ENCODE measurements at regions not wholly inside any gene's neighbourhood (a gene's known extent, or its start where the extent isn't known, plus 50 kb on each side); places are given as distances from the start of the nearest gene placed in this dataset.

GRCh38 chr11:25910086-25910485 is 421.8 kb upstream of the ANO3 start:
- ATAC-seq, result no peak
- Mint-ChIP-seq H3K27ac (no peak overlapping the region), H3K36me3 (no peaks in the 10 kb centered on the region), H3K9me3 (peaks cover 11 to 15% of the 10 kb centered on the region in 2 donors)
- DNase-seq (ENCODE audit: low spot score in 2 of 2), result no peak

DNA sequence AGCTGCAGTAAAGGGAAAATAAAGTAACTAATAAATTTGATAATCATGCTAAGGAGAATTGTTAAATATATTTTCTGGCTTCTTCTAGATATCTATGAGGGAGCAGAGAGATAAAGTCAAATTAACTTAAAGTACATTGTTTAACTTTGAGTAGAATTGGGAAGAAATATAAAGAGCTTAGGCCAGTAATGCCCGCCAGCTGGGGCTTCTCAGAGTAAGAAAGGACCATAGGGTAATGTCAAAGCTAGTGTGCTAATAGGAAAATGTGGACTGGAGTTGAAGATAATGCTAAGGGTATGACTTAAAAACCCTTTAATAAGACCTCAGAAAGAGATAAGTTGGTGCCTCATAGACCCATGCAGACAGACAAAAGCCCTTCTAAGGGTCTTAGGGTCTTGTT is 411.6 kb upstream of the ANO3 start:
- Mint-ChIP-seq H3K36me3 (peaks cover 0 to 4% of the 10 kb centered on the region in 2 donors), H3K27ac (no peak overlapping the region), H3K9me3 (peaks cover 28 to 33% of the 10 kb centered on the region in 2 donors)
- no peak for ATAC-seq
- no peak for DNase-seq (ENCODE audit: low spot score in 2 of 2)

DNA sequence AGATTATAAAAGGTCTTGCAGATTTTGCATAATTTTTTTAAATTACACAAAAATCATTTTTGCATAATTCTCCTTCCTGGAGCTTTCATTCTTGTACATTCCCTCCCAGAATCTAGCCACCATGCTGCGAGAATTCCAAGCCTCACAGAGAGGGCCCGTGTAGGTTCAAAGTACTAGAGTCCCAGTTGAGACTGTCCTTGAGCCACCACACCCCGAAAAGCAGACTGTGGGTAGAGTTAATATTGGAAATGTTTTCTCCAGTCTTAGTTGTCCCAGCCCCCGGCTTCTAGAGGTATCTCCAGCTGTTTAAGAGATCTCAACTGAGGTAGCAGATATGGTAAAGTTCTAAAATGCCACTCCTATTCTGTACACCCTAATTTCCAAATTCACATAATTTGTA is 407.3 kb upstream of the ANO3 start:
- Mint-ChIP-seq H3K36me3 (peaks cover 0 to 4% of the 10 kb centered on the region in 2 donors), H3K9me3 (peaks cover 20 to 23% of the 10 kb centered on the region in 2 donors), H3K27ac (no peak overlapping the region)
- no peak for ATAC-seq
- no peak for DNase-seq (ENCODE audit: low spot score in 2 of 2)

- Mint-ChIP-seq H3K9me3 (peaks cover 15 to 23% of the 10 kb centered on the region in 2 donors), H3K27ac (no peak overlapping the region), H3K36me3 (peaks cover 0 to 4% of the 10 kb centered on the region in 2 donors)
- DNase-seq (ENCODE audit: low spot score in 2 of 2) (no peak), ATAC-seq (no peak)
Observed at GRCh38 chr11:25925359-25925758, 406.6 kb upstream of the ANO3 start.

DNA sequence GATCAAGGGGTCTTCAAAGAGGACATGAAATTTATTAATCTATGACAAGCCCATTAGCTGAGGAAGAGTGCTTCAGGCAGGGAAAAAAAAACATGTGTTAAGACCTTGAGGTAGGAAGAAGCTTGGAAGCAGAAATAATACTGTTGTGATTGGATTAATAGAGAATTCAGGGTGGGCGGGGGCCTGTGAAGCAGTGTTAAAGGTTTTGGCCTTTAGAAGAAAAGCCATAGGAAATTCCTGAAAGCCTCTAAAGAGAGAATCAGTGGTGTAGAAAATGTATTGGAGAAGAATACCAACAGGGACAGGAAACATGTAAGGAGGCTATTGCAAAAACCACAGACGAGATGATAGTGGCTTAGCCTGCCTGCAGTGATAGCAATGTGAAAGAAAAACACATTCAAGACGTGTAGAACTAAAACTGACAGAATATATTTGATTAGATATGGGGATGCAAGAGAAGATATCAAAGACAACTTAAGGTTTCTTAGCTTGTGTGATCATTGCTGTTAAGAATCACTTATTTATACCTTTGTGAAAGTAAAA is 404.4 kb upstream of the ANO3 start:
- Mint-ChIP-seq H3K36me3 (no peaks in the 10 kb centered on the region), H3K27ac (no peak overlapping the region), H3K9me3 (peaks cover 17 to 20% of the 10 kb centered on the region in 2 donors)
- ATAC-seq (no peak), DNase-seq (ENCODE audit: low spot score in 2 of 2) (no peak)

DNA sequence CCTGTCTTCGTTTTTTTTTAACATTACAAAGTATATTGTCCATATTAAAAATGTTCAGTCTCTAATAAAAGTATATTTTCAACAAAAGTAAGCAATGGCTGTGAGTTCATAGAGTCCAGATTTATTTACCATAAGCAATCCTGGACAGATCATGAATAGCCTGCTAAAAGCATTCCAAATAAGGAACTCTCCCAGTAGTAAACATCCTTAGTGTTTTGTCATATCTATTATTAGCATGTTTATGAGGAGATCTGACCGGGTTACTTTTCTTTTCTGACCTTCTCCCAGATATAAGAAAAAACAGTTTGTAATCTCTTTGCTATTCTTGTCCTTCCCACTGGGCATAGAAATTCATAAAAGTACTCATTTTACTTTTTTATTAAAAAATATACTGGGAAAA is 403.9 kb upstream of the ANO3 start:
- ATAC-seq, result no peak
- Mint-ChIP-seq H3K9me3 (peaks cover 16 to 18% of the 10 kb centered on the region in 2 donors), H3K36me3 (no peaks in the 10 kb centered on the region), H3K27ac (no peak overlapping the region)
- no peak for DNase-seq (ENCODE audit: low spot score in 2 of 2)

- H3K9me3 Mint-ChIP-seq, result peaks cover 10 to 17% of the 10 kb centered on the region in 2 donors
- H3K27ac Mint-ChIP-seq, result no peak overlapping the region
- DNase-seq (ENCODE audit: low spot score in 2 of 2) (no peak), ATAC-seq (no peak)
- H3K36me3 Mint-ChIP-seq, result no peaks in the 10 kb centered on the region
Observed at GRCh38 chr11:25938952-25939351, 393.0 kb upstream of the ANO3 start.

DNA sequence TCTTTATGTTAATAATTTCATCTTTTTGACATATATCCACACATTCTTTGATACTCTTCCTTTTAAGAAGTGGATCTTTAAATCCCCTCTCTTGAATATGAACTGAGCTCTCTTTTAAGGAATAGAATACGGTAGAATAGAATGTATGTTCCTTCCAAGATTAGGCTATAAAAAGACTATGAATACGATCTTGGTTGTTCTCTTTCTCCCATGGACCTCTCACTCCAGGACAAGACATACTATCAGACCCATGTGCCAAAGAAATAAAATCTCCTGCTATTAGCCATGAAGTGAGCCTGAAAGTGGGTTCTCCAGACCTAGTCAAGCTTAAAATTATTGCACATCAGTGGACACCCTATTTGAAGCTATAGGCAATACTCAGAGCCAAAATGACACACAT is 392.2 kb upstream of the ANO3 start:
- H3K36me3 Mint-ChIP-seq, result no peaks in the 10 kb centered on the region
- no peak for ATAC-seq
- H3K27ac Mint-ChIP-seq, result no peak overlapping the region
- peaks cover 10 to 17% of the 10 kb centered on the region in 2 donors for H3K9me3 Mint-ChIP-seq
- DNase-seq (ENCODE audit: low spot score in 2 of 2), result no peak

DNA sequence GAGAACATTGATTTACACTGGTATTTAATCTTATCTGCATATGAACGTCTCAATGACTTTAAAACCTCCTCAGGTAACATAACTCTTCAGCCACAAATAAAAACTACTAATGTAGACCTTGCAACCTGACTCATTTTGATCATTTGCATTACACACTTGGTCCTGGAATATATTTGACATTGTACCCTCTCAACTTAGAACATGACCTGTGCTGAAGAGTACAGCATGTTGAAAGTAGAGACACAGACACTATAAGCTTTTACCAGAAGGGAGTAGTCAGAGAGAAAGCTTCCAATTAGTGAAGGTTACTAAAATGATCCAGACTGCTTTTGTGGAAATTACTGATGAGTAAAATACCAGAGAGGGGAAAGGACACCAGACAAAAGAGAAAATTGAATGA is 390.6 kb upstream of the ANO3 start:
- no peak overlapping the region for H3K27ac Mint-ChIP-seq
- no peaks in the 10 kb centered on the region for H3K36me3 Mint-ChIP-seq
- peaks cover 16 to 19% of the 10 kb centered on the region in 2 donors for H3K9me3 Mint-ChIP-seq
- DNase-seq (ENCODE audit: low spot score in 2 of 2) (no peak), ATAC-seq (no peak)

- peaks cover 21 to 22% of the 10 kb centered on the region in 2 donors for H3K9me3 Mint-ChIP-seq
- no peaks in the 10 kb centered on the region for H3K36me3 Mint-ChIP-seq
- no peak for DNase-seq (ENCODE audit: low spot score in 2 of 2)
- ATAC-seq, result no peak
- H3K27ac Mint-ChIP-seq, result no peak overlapping the region
Observed at GRCh38 chr11:25943031-25943430, 388.9 kb upstream of the ANO3 start.

GRCh38 chr11:25943777-25944661 is 387.9 kb upstream of the ANO3 start:
- ATAC-seq (no peak), DNase-seq (ENCODE audit: low spot score in 2 of 2) (no peak)
- Mint-ChIP-seq H3K9me3 (peaks cover 20 to 22% of the 10 kb centered on the region in 2 donors), H3K36me3 (no peaks in the 10 kb centered on the region), H3K27ac (no peak overlapping the region)

DNA sequence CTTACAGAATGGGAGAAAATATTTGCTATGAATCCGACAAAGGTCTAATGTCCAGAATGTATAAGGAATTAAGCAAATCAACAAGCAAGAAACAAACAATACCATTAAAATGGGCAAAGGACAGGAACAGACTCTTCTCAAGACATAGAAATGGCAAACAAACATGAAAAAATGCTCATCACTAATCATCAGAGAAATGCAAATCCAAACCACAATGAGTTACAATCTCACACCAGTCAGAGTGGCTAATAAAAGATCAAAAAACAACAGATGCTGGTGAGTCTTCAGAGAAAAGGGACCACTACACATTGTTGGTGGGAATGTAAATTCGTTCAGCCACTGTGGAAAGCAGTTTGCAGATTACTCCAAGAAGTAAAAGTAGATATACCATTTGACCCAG is 382.0 kb upstream of the ANO3 start:
- Mint-ChIP-seq H3K36me3 (no peaks in the 10 kb centered on the region), H3K9me3 (peaks cover 26 to 28% of the 10 kb centered on the region in 2 donors), H3K27ac (no peak overlapping the region)
- DNase-seq (ENCODE audit: low spot score in 2 of 2) (no peak), ATAC-seq (no peak)

- no peak for ATAC-seq
- peaks cover 18 to 27% of the 10 kb centered on the region in 2 donors for H3K9me3 Mint-ChIP-seq
- H3K36me3 Mint-ChIP-seq, result no peaks in the 10 kb centered on the region
- no peak overlapping the region for H3K27ac Mint-ChIP-seq
- DNase-seq (ENCODE audit: low spot score in 2 of 2), result no peak
Observed at GRCh38 chr11:25953006-25953405, 378.9 kb upstream of the ANO3 start.

- DNase-seq (ENCODE audit: low spot score in 2 of 2) (no peak), ATAC-seq (no peak)
- Mint-ChIP-seq H3K27ac (no peak overlapping the region), H3K36me3 (no peaks in the 10 kb centered on the region), H3K9me3 (peaks cover 27% of the 10 kb centered on the region in 2 donors)
Observed at GRCh38 chr11:25958045-25958444, 373.9 kb upstream of the ANO3 start.

DNA sequence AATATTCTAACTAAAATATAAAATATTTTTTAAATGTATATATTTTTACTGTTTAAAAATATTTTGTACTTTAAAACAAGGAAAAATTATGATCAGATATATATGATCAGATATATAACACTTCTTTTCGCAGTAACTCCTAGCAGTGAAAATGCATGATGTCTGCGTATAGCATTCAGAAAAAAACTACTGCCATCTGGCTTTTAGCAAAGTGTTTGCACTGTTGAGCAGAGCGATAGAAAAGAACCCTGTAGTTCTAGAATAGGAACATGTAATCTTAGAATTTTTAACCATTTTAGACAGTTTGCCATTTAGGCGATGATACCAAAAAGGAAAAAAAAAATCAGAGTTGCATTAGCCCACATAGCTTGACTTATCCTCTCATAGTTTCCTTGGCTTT is 370.4 kb upstream of the ANO3 start:
- peaks cover 15 to 17% of the 10 kb centered on the region in 2 donors for H3K9me3 Mint-ChIP-seq
- no peaks in the 10 kb centered on the region for H3K36me3 Mint-ChIP-seq
- no peak for ATAC-seq
- no peak overlapping the region for H3K27ac Mint-ChIP-seq
- no peak for DNase-seq (ENCODE audit: low spot score in 2 of 2)

DNA sequence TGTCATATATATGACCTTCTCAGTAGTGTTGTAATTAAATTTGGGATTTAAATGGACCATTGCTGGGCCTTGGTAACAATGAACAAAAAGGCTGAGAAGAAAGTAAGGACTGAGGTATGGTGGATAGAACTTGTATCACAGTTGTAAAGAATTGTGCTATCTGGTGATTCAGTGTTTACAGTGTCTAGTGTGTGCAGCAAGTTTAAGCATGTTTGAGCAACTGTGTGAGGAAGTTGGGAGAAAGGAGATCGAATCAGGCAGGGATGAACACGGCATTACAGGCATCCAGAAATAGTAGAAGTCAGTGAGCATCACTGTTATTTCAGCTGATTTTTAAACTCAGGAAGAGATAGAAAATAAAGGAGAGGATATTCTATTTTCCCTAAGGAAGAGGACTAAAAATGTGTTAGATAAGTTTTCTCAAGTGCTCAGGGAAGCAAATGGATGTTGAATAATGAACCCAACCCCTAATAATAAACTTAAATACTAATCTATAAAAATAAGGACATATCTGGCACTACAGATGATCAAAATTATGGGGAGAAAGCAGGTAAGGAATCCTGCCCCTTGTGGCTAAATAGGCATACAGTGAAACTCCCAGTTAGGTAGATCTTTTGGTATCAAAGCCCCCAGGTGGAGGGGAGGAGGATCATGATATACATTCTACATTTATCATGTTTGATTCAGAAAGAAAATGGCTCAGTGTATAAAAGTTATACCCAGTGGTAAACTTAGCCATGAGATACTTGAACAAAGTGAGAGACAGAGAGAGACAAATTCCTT is 361.0 kb upstream of the ANO3 start:
- no peaks in the 10 kb centered on the region for H3K36me3 Mint-ChIP-seq
- peaks cover 4 to 21% of the 10 kb centered on the region in 2 donors for H3K9me3 Mint-ChIP-seq
- ATAC-seq (no peak), DNase-seq (ENCODE audit: low spot score in 2 of 2) (no peak)
- H3K27ac Mint-ChIP-seq, result no peak overlapping the region

GRCh38 chr11:25980091-25980490 is 351.8 kb upstream of the ANO3 start:
- ATAC-seq (no peak), DNase-seq (ENCODE audit: low spot score in 2 of 2) (no peak)
- peaks cover 9 to 19% of the 10 kb centered on the region in 2 donors for H3K9me3 Mint-ChIP-seq
- no peak overlapping the region for H3K27ac Mint-ChIP-seq
- no peaks in the 10 kb centered on the region for H3K36me3 Mint-ChIP-seq

Measured in activated naive CD4-positive, alpha-beta T cell treated with anti-CD3 and anti-CD28 coated beads, Interleukin-2, amount 50 U/mL, for 72 hours (primary cell).